GM23338 (cell line): ENCODE measurements at regions not wholly inside any gene's neighbourhood (a gene's known extent, or its start where the extent isn't known, plus 50 kb on each side); places are given as distances from the start of the nearest gene placed in this dataset.

Source experiments
- ATAC-seq: fragments of 200-7000 bp; cut with Tn5 transposase; 3 replicates; pipeline ENCODE4 v1.9.1; 2020
- DNase-seq: peaks from one replicate; pipeline ENCODE4 v3.0.0-alpha.2; 2015; ENCODE audit warnings: low spot score
- H2AFZ ChIP-seq: fragments of 200-600 bp; sonication (generic); 2 replicates; pipeline ENCODE4 v1.8.0; 2016; ENCODE audit warnings: antibody characterized with exemption, mild to moderate bottlenecking, moderate library complexity
- H3F3A ChIP-seq: fragments of 200-600 bp; sonication (generic); replicated peaks from 2 replicates; pipeline ENCODE4 v1.8.0; 2017; ENCODE audit warnings: antibody characterized with exemption, mixed run types, low read depth
- H3K27ac ChIP-seq: fragments of 200-600 bp; sonication (generic); 2 replicates; pipeline ENCODE4 v1.6.1; 2016; ENCODE audit warnings: low read depth
- H3K27me3 ChIP-seq: fragments of 200-600 bp; sonication (generic); 2 replicates; pipeline ENCODE4 v1.8.0; 2016; ENCODE audit warnings: mild to moderate bottlenecking, mixed run types, moderate library complexity; ENCODE audit not compliant: insufficient read depth
- H3K36me3 ChIP-seq: fragments of 200-600 bp; sonication (generic); 2 replicates; pipeline ENCODE4 v1.8.0; 2016; ENCODE audit warnings: mild to moderate bottlenecking; ENCODE audit not compliant: insufficient read depth
- H3K4me1 ChIP-seq: fragments of 200-600 bp; sonication (generic); 2 replicates; pipeline ENCODE4 v1.8.0; 2016; ENCODE audit warnings: mild to moderate bottlenecking, moderate library complexity; ENCODE audit not compliant: insufficient read depth
- H3K4me2 ChIP-seq: fragments of 200-600 bp; sonication (generic); 2 replicates; pipeline ENCODE4 v1.7.1; 2017; ENCODE audit warnings: mixed run types
- H3K4me3 ChIP-seq: fragments of 200-600 bp; sonication (generic); 2 replicates; pipeline ENCODE4 v1.6.1; 2016; ENCODE audit warnings: mixed run types
- H3K79me2 ChIP-seq: fragments of 200-600 bp; sonication (generic); replicated peaks from 2 replicates; pipeline ENCODE4 v1.8.0; 2017; ENCODE audit warnings: mild to moderate bottlenecking; ENCODE audit not compliant: insufficient read depth
- H3K9me2 ChIP-seq: fragments of 200-600 bp; sonication (generic); 2 replicates; pipeline ENCODE4 v1.8.0; 2017; ENCODE audit not compliant: insufficient read depth
- H4K20me1 ChIP-seq: fragments of 200-600 bp; sonication (generic); replicated peaks from 2 replicates; pipeline ENCODE4 v1.8.0; 2017; ENCODE audit warnings: mild to moderate bottlenecking; ENCODE audit not compliant: insufficient read depth
- H3K27ac Mint-ChIP-seq: 2 replicates; pipeline ENCODE4 v1.8.0; 2020; ENCODE audit warnings: inconsistent platforms, mild to moderate bottlenecking, moderate library complexity, mixed read lengths
- H3K27me3 Mint-ChIP-seq: 3 replicates; pipeline ENCODE4 v1.8.0; 2022; ENCODE audit warnings: low read depth, mild to moderate bottlenecking, moderate library complexity, mixed read lengths, inconsistent platforms; ENCODE audit not compliant: insufficient read depth, poor library complexity
- H3K36me3 Mint-ChIP-seq: 3 replicates; pipeline ENCODE4 v1.8.0; 2021; ENCODE audit warnings: low read depth, mild to moderate bottlenecking, inconsistent platforms, moderate library complexity, mixed read lengths
- H3K4me1 Mint-ChIP-seq: 3 replicates; pipeline ENCODE4 v1.8.0; 2020; ENCODE audit warnings: mild to moderate bottlenecking, inconsistent platforms, mixed read lengths
- H3K4me3 Mint-ChIP-seq: 3 replicates; pipeline ENCODE4 v1.8.0; 2021; ENCODE audit warnings: moderate library complexity, mild to moderate bottlenecking, inconsistent platforms, mixed read lengths
- H3K9me3 Mint-ChIP-seq: 3 replicates; pipeline ENCODE4 v1.8.0; 2020; ENCODE audit warnings: moderate library complexity, mild to moderate bottlenecking, inconsistent platforms, mixed read lengths
- EZH2phosphoT487 ChIP-seq: fragments of 200-600 bp; sonication (generic); IDR thresholded peaks from one replicate; pipeline ENCODE4 v1.8.1; 2018; ENCODE audit warnings: antibody characterized with exemption; ENCODE audit not compliant: unreplicated experiment
- JUNB ChIP-seq: IDR thresholded peaks from one replicate; pipeline ENCODE4 v1.6.1; 2016; ENCODE audit warnings: antibody characterized with exemption; ENCODE audit not compliant: unreplicated experiment
- NANOG ChIP-seq: IDR thresholded peaks from 2 replicates; pipeline ENCODE4 v1.6.1; 2016; ENCODE audit warnings: antibody characterized with exemption, borderline replicate concordance
- ZNF114 ChIP-seq: fragments of 250-450 bp; sonication (Bioruptor Pico); IDR thresholded peaks from 2 replicates; pipeline ENCODE4 v1.5.0; 2020; ENCODE audit warnings: mild to moderate bottlenecking, moderate library complexity
- ZNF331 ChIP-seq: fragments of 250-450 bp; sonication (Bioruptor Pico); IDR thresholded peaks from 2 replicates; pipeline ENCODE4 v1.5.0; 2020; ENCODE audit warnings: low read depth, mild to moderate bottlenecking, moderate library complexity
- TF ChIP-seq, protein P1 (sequence below): IDR thresholded peaks from one replicate; pipeline ENCODE4 v1.6.1; 2018; ENCODE audit warnings: antibody characterized with exemption; ENCODE audit not compliant: unreplicated experiment
- TF ChIP-seq, protein P2 (sequence below): fragments of 250-450 bp; sonication (Bioruptor Pico); IDR thresholded peaks from 2 replicates; pipeline ENCODE4 v1.5.0; 2020; ENCODE audit warnings: mild to moderate bottlenecking, moderate library complexity
- TF ChIP-seq, protein P3 (sequence below), 2 experiments: fragments of 200-600 bp in 1 of 2; sonication (generic) in 1 of 2; conservative IDR thresholded peaks; 2 replicates each; pipeline versions ENCODE4 v1.5.1 to v1.6.1; 2016 to 2017; ENCODE audit warnings: antibody characterized with exemption in 2 of 2, low read depth in 2 of 2, mild to moderate bottlenecking in 2 of 2, moderate library complexity in 1 of 2

DNA sequence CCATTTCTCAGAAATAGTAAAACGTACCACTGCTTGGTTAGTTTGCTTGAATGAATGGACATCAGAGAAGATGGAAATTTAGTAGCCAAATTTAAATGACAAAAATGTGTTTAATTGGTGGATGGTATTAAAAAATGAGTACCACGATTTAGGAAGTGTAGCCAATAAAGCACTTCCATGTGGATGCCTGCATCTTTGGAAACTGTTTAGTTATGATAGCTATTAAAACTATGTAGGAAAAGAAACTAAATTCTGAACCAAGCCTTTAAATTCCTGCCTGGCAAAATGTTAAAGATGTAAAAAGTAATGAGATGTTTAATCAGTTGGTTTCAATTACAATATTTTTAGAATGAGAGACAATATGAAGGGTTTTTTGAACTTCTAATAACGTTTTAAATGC lies 94.8 kb downstream of the NUDT12 start:
- Histone ChIP-seq H3K36me3 (no peaks in the 10 kb centered on the region), H4K20me1 (no peaks in the 10 kb centered on the region), H3F3A (no peaks in the 10 kb centered on the region), H2AFZ (no peak overlapping the region), H3K27ac (no peak overlapping the region), H3K27me3 (no peaks in the 10 kb centered on the region), H3K4me2 (no peak overlapping the region), H3K4me1 (no peaks in the 10 kb centered on the region), H3K9me2 (no peaks in the 10 kb centered on the region), H3K4me3 (no peak overlapping the region), H3K79me2 (no peaks in the 10 kb centered on the region)
- no peaks in the 10 kb centered on the region for H3K27me3 Mint-ChIP-seq
- no peak overlapping the region for H3K27ac Mint-ChIP-seq
- H3K4me1 Mint-ChIP-seq, result no peaks in the 10 kb centered on the region
- no peak overlapping the region for H3K4me3 Mint-ChIP-seq
- no peaks in the 10 kb centered on the region for H3K36me3 Mint-ChIP-seq
- DNase-seq (no peak), ATAC-seq (no peak)
- H3K9me3 Mint-ChIP-seq, result no peaks in the 10 kb centered on the region
- TF ChIP-seq NANOG, result no peak
- TF ChIP-seq, protein P1, sequence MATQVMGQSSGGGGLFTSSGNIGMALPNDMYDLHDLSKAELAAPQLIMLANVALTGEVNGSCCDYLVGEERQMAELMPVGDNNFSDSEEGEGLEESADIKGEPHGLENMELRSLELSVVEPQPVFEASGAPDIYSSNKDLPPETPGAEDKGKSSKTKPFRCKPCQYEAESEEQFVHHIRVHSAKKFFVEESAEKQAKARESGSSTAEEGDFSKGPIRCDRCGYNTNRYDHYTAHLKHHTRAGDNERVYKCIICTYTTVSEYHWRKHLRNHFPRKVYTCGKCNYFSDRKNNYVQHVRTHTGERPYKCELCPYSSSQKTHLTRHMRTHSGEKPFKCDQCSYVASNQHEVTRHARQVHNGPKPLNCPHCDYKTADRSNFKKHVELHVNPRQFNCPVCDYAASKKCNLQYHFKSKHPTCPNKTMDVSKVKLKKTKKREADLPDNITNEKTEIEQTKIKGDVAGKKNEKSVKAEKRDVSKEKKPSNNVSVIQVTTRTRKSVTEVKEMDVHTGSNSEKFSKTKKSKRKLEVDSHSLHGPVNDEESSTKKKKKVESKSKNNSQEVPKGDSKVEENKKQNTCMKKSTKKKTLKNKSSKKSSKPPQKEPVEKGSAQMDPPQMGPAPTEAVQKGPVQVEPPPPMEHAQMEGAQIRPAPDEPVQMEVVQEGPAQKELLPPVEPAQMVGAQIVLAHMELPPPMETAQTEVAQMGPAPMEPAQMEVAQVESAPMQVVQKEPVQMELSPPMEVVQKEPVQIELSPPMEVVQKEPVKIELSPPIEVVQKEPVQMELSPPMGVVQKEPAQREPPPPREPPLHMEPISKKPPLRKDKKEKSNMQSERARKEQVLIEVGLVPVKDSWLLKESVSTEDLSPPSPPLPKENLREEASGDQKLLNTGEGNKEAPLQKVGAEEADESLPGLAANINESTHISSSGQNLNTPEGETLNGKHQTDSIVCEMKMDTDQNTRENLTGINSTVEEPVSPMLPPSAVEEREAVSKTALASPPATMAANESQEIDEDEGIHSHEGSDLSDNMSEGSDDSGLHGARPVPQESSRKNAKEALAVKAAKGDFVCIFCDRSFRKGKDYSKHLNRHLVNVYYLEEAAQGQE, result no peak
- TF ChIP-seq, protein P2, sequence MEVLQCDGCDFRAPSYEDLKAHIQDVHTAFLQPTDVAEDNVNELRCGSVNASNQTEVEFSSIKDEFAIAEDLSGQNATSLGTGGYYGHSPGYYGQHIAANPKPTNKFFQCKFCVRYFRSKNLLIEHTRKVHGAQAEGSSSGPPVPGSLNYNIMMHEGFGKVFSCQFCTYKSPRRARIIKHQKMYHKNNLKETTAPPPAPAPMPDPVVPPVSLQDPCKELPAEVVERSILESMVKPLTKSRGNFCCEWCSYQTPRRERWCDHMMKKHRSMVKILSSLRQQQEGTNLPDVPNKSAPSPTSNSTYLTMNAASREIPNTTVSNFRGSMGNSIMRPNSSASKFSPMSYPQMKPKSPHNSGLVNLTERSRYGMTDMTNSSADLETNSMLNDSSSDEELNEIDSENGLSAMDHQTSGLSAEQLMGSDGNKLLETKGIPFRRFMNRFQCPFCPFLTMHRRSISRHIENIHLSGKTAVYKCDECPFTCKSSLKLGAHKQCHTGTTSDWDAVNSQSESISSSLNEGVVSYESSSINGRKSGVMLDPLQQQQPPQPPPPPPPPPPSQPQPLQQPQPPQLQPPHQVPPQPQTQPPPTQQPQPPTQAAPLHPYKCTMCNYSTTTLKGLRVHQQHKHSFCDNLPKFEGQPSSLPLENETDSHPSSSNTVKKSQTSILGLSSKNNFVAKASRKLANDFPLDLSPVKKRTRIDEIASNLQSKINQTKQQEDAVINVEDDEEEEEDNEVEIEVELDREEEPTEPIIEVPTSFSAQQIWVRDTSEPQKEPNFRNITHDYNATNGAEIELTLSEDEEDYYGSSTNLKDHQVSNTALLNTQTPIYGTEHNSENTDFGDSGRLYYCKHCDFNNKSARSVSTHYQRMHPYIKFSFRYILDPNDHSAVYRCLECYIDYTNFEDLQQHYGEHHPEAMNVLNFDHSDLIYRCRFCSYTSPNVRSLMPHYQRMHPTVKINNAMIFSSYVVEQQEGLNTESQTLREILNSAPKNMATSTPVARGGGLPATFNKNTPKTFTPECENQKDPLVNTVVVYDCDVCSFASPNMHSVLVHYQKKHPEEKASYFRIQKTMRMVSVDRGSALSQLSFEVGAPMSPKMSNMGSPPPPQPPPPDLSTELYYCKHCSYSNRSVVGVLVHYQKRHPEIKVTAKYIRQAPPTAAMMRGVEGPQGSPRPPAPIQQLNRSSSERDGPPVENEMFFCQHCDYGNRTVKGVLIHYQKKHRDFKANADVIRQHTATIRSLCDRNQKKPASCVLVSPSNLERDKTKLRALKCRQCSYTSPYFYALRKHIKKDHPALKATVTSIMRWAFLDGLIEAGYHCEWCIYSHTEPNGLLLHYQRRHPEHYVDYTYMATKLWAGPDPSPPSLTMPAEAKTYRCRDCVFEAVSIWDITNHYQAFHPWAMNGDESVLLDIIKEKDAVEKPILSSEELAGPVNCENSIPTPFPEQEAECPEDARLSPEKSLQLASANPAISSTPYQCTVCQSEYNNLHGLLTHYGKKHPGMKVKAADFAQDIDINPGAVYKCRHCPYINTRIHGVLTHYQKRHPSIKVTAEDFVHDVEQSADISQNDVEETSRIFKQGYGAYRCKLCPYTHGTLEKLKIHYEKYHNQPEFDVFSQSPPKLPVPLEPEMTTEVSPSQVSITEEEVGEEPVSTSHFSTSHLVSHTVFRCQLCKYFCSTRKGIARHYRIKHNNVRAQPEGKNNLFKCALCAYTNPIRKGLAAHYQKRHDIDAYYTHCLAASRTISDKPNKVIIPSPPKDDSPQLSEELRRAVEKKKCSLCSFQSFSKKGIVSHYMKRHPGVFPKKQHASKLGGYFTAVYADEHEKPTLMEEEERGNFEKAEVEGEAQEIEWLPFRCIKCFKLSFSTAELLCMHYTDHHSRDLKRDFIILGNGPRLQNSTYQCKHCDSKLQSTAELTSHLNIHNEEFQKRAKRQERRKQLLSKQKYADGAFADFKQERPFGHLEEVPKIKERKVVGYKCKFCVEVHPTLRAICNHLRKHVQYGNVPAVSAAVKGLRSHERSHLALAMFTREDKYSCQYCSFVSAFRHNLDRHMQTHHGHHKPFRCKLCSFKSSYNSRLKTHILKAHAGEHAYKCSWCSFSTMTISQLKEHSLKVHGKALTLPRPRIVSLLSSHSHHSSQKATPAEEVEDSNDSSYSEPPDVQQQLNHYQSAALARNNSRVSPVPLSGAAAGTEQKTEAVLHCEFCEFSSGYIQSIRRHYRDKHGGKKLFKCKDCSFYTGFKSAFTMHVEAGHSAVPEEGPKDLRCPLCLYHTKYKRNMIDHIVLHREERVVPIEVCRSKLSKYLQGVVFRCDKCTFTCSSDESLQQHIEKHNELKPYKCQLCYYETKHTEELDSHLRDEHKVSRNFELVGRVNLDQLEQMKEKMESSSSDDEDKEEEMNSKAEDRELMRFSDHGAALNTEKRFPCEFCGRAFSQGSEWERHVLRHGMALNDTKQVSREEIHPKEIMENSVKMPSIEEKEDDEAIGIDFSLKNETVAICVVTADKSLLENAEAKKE (CRISPR knock-in tag), result no peak
- no peak for TF ChIP-seq EZH2phosphoT487
- TF ChIP-seq ZNF331 (CRISPR knock-in tag), result no peak
- TF ChIP-seq, protein P3, sequence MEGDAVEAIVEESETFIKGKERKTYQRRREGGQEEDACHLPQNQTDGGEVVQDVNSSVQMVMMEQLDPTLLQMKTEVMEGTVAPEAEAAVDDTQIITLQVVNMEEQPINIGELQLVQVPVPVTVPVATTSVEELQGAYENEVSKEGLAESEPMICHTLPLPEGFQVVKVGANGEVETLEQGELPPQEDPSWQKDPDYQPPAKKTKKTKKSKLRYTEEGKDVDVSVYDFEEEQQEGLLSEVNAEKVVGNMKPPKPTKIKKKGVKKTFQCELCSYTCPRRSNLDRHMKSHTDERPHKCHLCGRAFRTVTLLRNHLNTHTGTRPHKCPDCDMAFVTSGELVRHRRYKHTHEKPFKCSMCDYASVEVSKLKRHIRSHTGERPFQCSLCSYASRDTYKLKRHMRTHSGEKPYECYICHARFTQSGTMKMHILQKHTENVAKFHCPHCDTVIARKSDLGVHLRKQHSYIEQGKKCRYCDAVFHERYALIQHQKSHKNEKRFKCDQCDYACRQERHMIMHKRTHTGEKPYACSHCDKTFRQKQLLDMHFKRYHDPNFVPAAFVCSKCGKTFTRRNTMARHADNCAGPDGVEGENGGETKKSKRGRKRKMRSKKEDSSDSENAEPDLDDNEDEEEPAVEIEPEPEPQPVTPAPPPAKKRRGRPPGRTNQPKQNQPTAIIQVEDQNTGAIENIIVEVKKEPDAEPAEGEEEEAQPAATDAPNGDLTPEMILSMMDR (conservative IDR thresholded peaks at IDR 0.05; ENCODE audit: low read depth in 2 of 2), result no peak
- TF ChIP-seq ZNF114, result no peak
- TF ChIP-seq JUNB, result no peak
